GM18520 (cell line): ENCODE measurements at regions not wholly inside any gene's neighbourhood (a gene's known extent, or its start where the extent isn't known, plus 50 kb on each side); places are given as distances from the start of the nearest gene placed in this dataset.
"Not testable (repeated sequence)": the region's sequence is repeated elsewhere in the genome, so short reads cannot be mapped to it uniquely, and the experiment has no call there.

Experiments
- ATAC-seq: cut with Tn5 transposase; IDR thresholded peaks from one replicate; pipeline ENCODE4 v1.9.1; 2021; ENCODE audit not compliant: unreplicated experiment

- ATAC-seq, result no peak
Measured at GRCh38 chr3:193114431-193115340, 126.3 kb upstream of the PLAAT1 start.

- no peak for ATAC-seq
Measured at GRCh38 chr3:193116871-193117270, 124.2 kb upstream of the PLAAT1 start.

DNA sequence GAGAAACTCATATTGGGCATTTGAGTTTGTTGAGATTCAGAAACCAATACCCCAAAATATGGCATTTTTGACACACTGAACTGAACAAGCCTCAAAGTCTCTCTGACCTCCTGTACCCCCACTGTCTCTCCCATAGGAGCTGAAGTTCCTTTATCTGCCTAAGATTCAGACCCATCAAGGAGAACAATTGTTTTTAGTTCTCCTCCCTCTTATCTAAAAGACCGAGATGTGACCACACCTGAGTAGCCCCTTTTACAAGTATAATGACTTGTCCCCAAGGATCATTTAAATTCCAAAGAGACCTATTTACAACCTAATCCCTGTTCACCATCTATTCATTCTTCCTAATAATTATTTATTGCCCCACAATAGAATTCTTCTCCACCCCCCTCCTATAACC is 122.1 kb upstream of the PLAAT1 start:
- ATAC-seq, result no peak

GRCh38 chr3:193119926-193120325 is 121.1 kb upstream of the PLAAT1 start:
- ATAC-seq, result no peak

DNA sequence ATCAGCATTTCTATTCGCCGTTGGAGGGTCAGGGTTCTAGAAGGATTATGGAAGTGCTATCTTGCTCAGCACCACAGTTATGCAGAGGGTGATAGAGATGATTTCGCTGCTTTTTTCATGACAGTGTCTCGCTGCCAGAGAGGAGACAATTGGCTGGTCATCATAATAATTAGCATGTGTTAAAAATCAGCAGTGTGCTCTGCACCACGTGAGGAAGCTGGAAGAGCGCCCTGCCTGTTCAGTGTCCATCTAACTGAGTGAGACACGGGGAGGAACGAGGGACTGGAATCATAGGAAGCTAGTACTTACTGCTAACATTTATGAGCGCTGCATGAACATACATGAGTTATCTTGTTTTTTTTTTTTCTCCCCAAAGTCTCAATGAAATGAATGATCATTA is 116.2 kb upstream of the PLAAT1 start:
- ATAC-seq, result no peak

DNA sequence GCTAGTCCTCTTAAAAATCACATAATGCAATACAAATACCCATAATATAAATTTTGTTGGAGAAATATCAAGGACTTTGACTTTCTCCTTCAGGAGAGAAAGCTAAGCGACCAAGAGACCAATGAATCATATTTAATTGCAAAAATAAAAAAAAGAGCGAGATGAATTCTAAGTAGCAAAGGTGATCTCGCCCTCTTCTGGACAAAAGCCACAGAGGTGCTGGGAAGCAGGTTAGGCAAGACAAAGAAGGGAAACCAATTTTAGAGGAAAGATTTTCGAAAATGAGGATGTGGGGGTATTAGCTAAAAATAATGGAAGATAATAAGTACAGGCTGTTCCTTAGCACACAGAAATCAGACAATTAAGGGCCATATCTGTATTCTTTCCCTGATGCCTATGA is 111.4 kb upstream of the PLAAT1 start:
- ATAC-seq, result no peak

DNA sequence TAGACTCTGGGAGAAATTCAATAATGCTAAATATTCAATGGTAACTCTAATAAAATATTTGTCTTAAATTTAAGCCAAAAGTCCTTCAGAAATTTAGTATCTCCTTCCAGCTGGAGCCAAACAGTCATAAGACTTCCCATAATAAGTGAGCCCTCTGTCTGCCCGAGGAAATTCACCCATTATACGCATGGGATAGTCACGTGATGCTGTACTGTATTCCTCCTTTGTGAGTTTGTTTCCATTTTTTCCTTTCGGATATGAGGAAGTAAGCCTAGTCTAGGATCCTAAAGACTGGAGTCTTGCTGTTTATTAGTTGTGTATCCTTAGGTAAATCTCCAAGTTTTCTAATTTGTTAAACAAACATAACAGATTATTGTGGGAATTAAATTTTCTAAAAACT is 110.4 kb upstream of the PLAAT1 start:
- ATAC-seq, result no peak

DNA sequence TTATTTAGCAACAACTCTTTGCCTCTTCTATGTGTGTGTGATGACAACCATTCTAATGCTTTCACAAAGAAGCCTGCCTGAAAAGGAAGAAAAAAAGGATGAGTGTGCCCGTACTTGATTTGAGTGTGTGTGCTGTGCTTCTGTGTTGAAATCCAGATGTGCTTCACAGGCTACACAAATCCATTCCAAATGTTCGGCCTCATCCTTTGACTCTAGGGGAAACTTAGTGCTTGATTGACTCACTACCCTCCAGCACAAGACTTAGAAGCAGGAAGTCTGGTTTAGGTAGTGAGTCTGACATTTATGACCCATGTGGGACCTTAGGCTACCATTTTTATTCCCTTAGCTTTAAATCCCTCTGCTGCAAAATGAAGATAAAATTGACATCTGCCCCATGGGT is 108.8 kb upstream of the PLAAT1 start:
- ATAC-seq, result no peak

- ATAC-seq, result no peak
Measured at GRCh38 chr3:193132964-193133363, 108.1 kb upstream of the PLAAT1 start.

DNA sequence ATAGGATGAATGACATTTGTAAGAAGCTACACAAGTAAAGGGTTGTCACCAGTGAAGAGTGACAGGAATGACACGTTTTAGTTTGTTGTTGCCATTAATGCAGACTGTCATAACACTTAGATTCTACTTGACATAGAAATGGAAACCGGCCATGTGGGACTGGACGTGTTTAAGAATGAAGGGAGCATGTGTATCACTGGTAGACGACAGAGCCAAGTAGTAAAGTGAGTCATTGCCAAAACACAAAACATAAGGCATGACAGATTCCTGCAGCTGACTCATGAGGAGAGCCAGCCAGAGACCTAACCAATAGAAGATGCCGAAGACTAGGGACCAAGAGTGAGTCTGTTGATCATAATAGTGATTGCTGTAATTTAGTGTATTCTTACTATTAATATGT is 106.2 kb upstream of the PLAAT1 start:
- ATAC-seq, result no peak

DNA sequence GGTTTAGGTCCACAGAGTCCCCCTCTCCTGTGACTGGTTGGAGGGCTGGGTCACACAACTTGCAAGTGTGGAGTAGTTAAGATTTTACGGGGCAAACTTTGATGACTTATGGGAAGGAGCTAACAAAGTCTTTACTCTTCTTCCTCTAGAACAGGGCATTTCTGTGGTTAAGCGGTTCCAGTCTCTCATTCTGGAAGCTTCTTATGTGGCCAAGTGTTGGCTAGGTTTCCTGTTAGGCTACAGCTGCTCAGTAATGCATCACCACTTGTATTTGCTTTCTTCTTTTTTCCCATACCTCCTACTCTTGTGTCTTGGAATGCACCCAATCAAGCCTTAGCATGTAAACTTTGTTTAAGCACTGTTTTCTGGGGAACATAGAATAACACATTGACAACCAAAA is 100.6 kb upstream of the PLAAT1 start:
- no peak for ATAC-seq

GRCh38 chr3:193145248-193145647 is 95.8 kb upstream of the PLAAT1 start:
- no peak for ATAC-seq

- no peak for ATAC-seq
Measured at GRCh38 chr3:193148688-193149473, 92.1 kb upstream of the PLAAT1 start.

DNA sequence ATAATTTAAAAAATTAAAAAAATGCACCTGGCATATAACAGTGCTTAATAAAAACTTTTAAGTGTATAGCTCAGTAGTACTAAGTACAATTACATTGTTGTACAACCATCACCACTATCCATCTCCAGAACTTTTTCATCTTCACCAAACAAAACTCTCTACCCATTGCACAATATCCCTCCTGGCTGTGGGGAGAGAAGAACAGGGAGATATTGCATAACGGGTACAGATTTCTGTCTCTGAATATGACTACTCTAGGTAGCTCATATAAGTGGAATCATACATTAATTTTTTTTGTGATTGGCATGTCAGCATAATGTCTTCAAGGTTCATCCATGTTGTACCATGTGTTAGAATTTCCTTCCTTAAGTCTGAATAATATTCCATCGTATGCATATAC is 91.0 kb upstream of the PLAAT1 start:
- no peak for ATAC-seq

DNA sequence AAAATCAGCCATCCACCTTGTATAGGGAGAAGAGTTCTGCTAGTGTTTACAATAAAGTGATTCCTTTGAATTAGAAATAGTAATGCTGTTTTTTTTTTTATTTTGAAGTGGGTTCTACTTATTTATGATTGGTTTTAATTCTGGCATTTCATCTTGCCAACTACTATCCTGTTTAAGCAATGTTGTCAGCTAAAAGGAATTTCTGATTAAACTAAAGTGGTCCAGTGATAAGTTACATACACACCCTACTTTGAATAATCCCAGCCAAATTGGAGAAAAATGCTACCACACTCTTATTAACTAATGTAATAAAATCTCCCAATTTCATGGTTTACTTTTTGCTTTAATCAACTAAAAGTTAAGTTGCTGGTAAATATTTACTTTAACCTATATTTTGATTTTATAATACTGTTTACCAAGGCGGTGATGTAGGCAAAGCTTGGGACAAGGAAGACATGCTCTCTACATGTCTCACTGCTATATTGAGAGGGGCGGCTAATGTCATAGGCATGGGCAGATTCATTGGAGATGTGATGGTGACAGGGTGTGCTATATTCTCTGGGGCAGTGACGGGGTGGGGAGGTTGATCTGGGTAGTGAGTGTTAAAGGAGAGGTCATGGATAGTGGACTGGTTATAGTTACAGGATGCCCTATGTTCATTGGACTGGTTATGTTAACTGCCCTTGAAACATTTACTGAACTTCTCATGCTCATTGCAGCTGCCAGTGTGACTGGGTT is 85.8 kb upstream of the PLAAT1 start:
- not testable (repeated sequence) for ATAC-seq

DNA sequence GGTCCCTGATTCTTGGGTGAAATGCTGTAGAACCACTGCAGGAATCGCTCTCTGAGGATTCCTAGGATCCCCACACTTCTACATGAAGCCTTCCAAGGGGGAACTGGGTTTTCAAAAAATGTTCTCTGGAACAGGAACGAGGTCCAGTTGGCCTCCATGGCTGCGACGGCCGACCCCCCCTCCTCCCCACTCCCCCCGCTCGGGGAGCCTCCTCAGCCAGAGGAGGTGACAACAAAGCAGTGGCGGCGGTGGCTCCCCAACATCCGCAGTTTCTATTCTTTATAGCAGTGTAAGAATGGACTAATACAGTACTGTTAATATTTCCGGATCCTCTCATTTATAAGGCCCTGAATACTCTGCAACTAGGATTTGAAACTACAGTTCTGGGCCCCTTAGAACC is 84.0 kb upstream of the PLAAT1 start:
- ATAC-seq, result no peak

- ATAC-seq, result no peak
Measured at GRCh38 chr3:193165431-193166120, 75.4 kb upstream of the PLAAT1 start.

- ATAC-seq, result no peak
Measured at GRCh38 chr3:193168931-193169330, 72.1 kb upstream of the PLAAT1 start.

DNA sequence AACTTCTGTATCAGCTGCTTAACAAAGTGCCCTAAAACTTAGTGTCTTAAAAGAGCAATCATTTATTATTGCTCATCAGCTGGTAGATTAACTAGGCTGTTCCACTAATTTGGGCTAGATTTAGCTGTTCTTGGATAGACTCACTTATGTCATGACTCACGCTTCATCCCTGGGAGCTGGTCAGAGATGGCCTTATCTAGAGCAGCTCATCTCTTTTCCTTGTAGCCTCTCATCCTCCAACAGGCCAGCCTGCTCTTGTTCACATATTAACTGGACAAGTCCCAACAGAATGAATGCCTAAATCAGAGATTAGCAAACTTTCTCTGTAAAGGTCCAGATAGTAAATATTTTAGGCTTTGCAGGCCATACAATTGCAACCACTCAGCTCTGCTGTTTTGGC is 66.9 kb upstream of the PLAAT1 start:
- ATAC-seq, result no peak

GRCh38 chr3:193179332-193180012 is 61.5 kb upstream of the PLAAT1 start:
- not testable (repeated sequence) for ATAC-seq
